ENCODE measurements at regions not wholly inside any gene's neighbourhood (a gene's known extent, or its start where the extent isn't known, plus 50 kb on each side); places are given as distances from the start of the nearest gene placed in this dataset. TPM values are rescaled to one million over a fixed set of nuclear protein-coding genes. Genes with fewer than 3 reads are reported as not detected.

GRCh38 chr3:124676236-124676635 is 54.0 kb upstream of the UMPS start:
- ATAC-seq (ENCODE audit: low read depth) (no peak), DNase-seq (no peak)
- H3K9me3 Mint-ChIP-seq, result peaks cover under 1% of the 10 kb centered on the region
- peaks cover 10% of the 10 kb centered on the region for H3K4me1 Mint-ChIP-seq
- POLR2A ChIA-PET, result no interaction called here
- H3K4me3 Mint-ChIP-seq, result no peak overlapping the region
- peaks cover 3% of the 10 kb centered on the region for H3K27me3 Mint-ChIP-seq
- H3K36me3 Mint-ChIP-seq, result peaks cover 25% of the 10 kb centered on the region
- H3K27ac Mint-ChIP-seq, result no peak overlapping the region

GRCh38 chr3:124679048-124679638 is 51.1 kb upstream of the UMPS start:
- POLR2A ChIA-PET, result interaction anchor here (0.9 kb wide), 1 partner anchor 9 kb away, joined by 3 read pairs; no protein-coding TSS in a partner anchor
- Mint-ChIP-seq H3K9me3 (no peaks in the 10 kb centered on the region), H3K4me3 (no peak overlapping the region), H3K27ac (no peak overlapping the region), H3K27me3 (peaks cover 11% of the 10 kb centered on the region), H3K4me1 (peaks cover 3% of the 10 kb centered on the region), H3K36me3 (peaks cover 18% of the 10 kb centered on the region)
- ATAC-seq (ENCODE audit: low read depth), result no peak
- no peak for DNase-seq

Small RNA genes lying in the stretch of these regions (microRNA-seq; reads per million reads assigned to microRNA genes)
- not detected for gene MIR5002
- gene MIR6083, result not detected
